ENCODE measurements at regions not wholly inside any gene's neighbourhood (a gene's known extent, or its start where the extent isn't known, plus 50 kb on each side); places are given as distances from the start of the nearest gene placed in this dataset.
A peak's percentile ranks its signal among the peaks of the same experiment; 100 is the strongest.

DNA sequence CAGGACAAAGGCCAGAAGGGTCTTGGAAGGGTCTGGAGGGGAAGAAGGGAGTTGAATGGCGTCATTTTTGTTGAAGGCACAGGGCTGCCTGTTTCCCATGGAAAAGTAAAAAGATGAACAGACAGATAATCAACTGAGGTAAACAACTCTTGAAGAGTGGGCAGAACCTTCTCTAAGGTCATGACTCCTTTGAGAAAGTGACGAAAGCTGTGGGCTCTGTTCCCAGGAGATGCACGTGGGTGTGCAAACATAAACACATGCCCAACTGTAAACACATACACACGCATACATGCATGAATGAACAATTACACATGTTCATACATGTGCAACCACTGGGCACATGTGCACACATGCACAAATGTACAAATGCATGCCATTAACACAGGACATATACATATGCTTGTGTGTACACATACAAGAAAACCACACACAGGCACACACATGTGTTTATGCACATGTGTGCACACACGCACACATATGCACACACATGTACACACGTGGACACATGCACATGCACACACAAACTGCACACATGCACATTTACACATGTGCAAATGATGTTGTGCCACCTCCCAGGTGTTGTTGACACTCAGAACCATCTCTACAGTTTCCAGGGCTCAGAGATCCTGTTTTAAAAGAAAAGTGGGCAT, 143.3 kb downstream of the GADD45G start:
- DNase-seq (ENCODE audit: low read depth in 1 of 2, low spot score in 2 of 2) (no peak), FAIRE-seq (peak; percentile 19)
- peaks cover 0 to 2% of the 10 kb centered on the region in 2 experiments; a peak in 1 of 4 replicates for H3K79me2 ChIP-seq (ENCODE audit: control insufficient read depth in 1 of 2, insufficient read depth in 2 of 2, low read length in 2 of 2)
- no peak overlapping the region for H3K18ac ChIP-seq (ENCODE audit: extremely low read depth, low read length)
- no peak overlapping the region for H3K9ac ChIP-seq (replicated peaks in 1 of 4; ENCODE audit: extremely low read depth in 1 of 4, low read depth in 3 of 4, low read length in 3 of 4)
- H3K36me3 ChIP-seq (ENCODE audit: control insufficient read depth in 2 of 4, insufficient read depth in 4 of 4, low read length in 3 of 4): no peaks in the 10 kb centered on the region
- H3K27me3 ChIP-seq (replicated peaks in 1 of 4; ENCODE audit: control insufficient read depth in 3 of 4, extremely low read depth in 1 of 4, insufficient read depth in 3 of 4, low read length in 3 of 4): no peaks in the 10 kb centered on the region
- H3K23me2 ChIP-seq (ENCODE audit: low read depth, low read length): no peaks in the 10 kb centered on the region; the same call in 1 of the 2 replicates
- no peak overlapping the region for H2BK120ac ChIP-seq (replicated peaks; ENCODE audit: low read depth, low read length)
- 87% methylated on average over 6 of the region's 6 CpGs; no CpG with 5 or more reads in 1 of the 2 experiments for WGBS, 2 experiments (ENCODE audit: extremely low coverage in 1 of 2, insufficient coverage in 1 of 2, insufficient read length in 1 of 2, insufficient replicate concordance in 2 of 2, low coverage in 1 of 2, low lambda C conversion rate in 2 of 2, missing lambda C conversion rate in 1 of 2)
- H4K91ac ChIP-seq (replicated peaks; ENCODE audit: insufficient read length, low read length): no peak overlapping the region
- H2BK15ac ChIP-seq (ENCODE audit: low read length): no peak overlapping the region
- ChIA-PET CTCF (ENCODE audit: partially characterized antibody) (interaction anchor here (0.7 to 3.9 kb wide), 8 partner anchors 9 to 393 kb away, joined by 3 to 18 read pairs (median 3); no protein-coding TSS in a partner anchor), POLR2A (ENCODE audit: partially characterized antibody) (interaction anchor here (2.4 kb wide), 1 partner anchor 144 kb away, joined by 13 read pairs; the partner anchor contains the start of gene GADD45G)
- H3K79me1 ChIP-seq (ENCODE audit: low read depth, low read length): no peaks in the 10 kb centered on the region
- no peak overlapping the region for H3K56ac ChIP-seq (replicated peaks; ENCODE audit: insufficient read length, low read depth, low read length)
- peaks cover 0 to 2% of the 10 kb centered on the region in 2 experiments for H4K20me1 ChIP-seq (replicated peaks in 1 of 2; ENCODE audit: control insufficient read depth in 1 of 2, insufficient read depth in 2 of 2, low read length in 2 of 2)
- no peak overlapping the region for H3K14ac ChIP-seq (ENCODE audit: insufficient read length)
- H3K4ac ChIP-seq (replicated peaks; ENCODE audit: insufficient read length, low read depth, low read length): no peak overlapping the region
- H4K8ac ChIP-seq (ENCODE audit: extremely low read depth, insufficient read depth, low read length): no peak overlapping the region
- H3K4me3 ChIP-seq (ENCODE audit: extremely low read depth in 1 of 4, insufficient read depth in 2 of 4, low read depth in 3 of 4, low read length in 4 of 4): no peak overlapping the region
- no peak overlapping the region for H3K4me2 ChIP-seq (ENCODE audit: insufficient read depth in 1 of 2, low read depth in 2 of 2, low read length in 2 of 2)
- H3K4me1 ChIP-seq (replicated peaks in 1 of 4; ENCODE audit: control insufficient read depth in 3 of 4, insufficient read depth in 4 of 4, low read length in 3 of 4): peaks cover 0 to 8% (median 4%) of the 10 kb centered on the region in 4 experiments; a peak in 5 of 7 replicates
- H3K27ac ChIP-seq (ENCODE audit: low read depth, low read length): no peak overlapping the region
- no peak overlapping the region for H2AFZ ChIP-seq (ENCODE audit: low read length)
- H2BK5ac ChIP-seq (ENCODE audit: low read depth, low read length): no peak overlapping the region
- H2AK5ac ChIP-seq (ENCODE audit: low read depth, low read length): no peak overlapping the region
- no peak overlapping the region for H3K23ac ChIP-seq (ENCODE audit: insufficient read length)
- H4K5ac ChIP-seq (ENCODE audit: insufficient read length, low read depth, low read length): no peak overlapping the region
- no peak overlapping the region for H2BK20ac ChIP-seq (ENCODE audit: low read length)
- H3K9me3 ChIP-seq (ENCODE audit: insufficient read depth in 2 of 2, low read depth in 1 of 2, low read length in 1 of 2): no peaks in the 10 kb centered on the region
- H2BK12ac ChIP-seq (ENCODE audit: low read depth, low read length): no peak overlapping the region

Measured in H1 (cell line).